ENCODE measurements at regions not wholly inside any gene's neighbourhood (a gene's known extent, or its start where the extent isn't known, plus 50 kb on each side); places are given as distances from the start of the nearest gene placed in this dataset.

GRCh38 chr4:104905065-104905464 is 241.6 kb upstream of the TET2 start:
- TF ChIP-seq, protein P1, sequence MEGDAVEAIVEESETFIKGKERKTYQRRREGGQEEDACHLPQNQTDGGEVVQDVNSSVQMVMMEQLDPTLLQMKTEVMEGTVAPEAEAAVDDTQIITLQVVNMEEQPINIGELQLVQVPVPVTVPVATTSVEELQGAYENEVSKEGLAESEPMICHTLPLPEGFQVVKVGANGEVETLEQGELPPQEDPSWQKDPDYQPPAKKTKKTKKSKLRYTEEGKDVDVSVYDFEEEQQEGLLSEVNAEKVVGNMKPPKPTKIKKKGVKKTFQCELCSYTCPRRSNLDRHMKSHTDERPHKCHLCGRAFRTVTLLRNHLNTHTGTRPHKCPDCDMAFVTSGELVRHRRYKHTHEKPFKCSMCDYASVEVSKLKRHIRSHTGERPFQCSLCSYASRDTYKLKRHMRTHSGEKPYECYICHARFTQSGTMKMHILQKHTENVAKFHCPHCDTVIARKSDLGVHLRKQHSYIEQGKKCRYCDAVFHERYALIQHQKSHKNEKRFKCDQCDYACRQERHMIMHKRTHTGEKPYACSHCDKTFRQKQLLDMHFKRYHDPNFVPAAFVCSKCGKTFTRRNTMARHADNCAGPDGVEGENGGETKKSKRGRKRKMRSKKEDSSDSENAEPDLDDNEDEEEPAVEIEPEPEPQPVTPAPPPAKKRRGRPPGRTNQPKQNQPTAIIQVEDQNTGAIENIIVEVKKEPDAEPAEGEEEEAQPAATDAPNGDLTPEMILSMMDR (IDR thresholded peaks at IDR 0.05), result no peak
- TF ChIP-seq POLR2A (IDR thresholded peaks at IDR 0.05), result no peak
